ENCODE measurements at regions not wholly inside any gene's neighbourhood (a gene's known extent, or its start where the extent isn't known, plus 50 kb on each side); places are given as distances from the start of the nearest gene placed in this dataset.
A peak's percentile ranks its signal among the peaks of the same experiment; 100 is the strongest.

GRCh38 chr3:24773798-24774197 lies 279.1 kb upstream of the THRB start (continued):
- TF ChIP-seq RBM25 (IDR thresholded peaks at IDR 0.05; ENCODE audit: low read depth, low read length, severe bottlenecking) (no peak), CEBPG (CRISPR knock-in tag; IDR thresholded peaks at IDR 0.05) (no peak), CEBPG (tag; conservative IDR thresholded peaks at IDR 0.05 in 1 of 2, IDR thresholded peaks at IDR 0.05 in 1 of 2) (no peak), CC2D1A (IDR thresholded peaks at IDR 0.05) (0 out of 2 replicates have a peak, but pooled peaks have one; percentile 28), CTCF (IDR thresholded peaks at IDR 0.05 in 2 of 3, conservative IDR thresholded peaks at IDR 0.05 in 1 of 3; ENCODE audit: insufficient read depth in 2 of 3, low read depth in 1 of 3, low read length in 3 of 3) (peak; percentile 40 to 65 (median 62)), ZNF707 (CRISPR knock-in tag; conservative IDR thresholded peaks at IDR 0.05) (no peak), NR2F6 (CRISPR knock-in tag; IDR thresholded peaks at IDR 0.05) (no peak), MCM2 (IDR thresholded peaks at IDR 0.05; ENCODE audit: low read depth) (no peak), SIN3B (IDR thresholded peaks at IDR 0.05; ENCODE audit: low read depth) (no peak), SIX5 (IDR thresholded peaks at IDR 0.05; ENCODE audit: borderline replicate concordance in 1 of 2, insufficient read depth in 1 of 2, low read depth in 1 of 2, low read length in 2 of 2) (no peak), ZNF140 (CRISPR knock-in tag; IDR thresholded peaks at IDR 0.05) (no peak), NONO (IDR thresholded peaks at IDR 0.05; ENCODE audit: low read depth in 2 of 2, low read length in 1 of 2) (no peak), SNRNP70 (optimal IDR thresholded peaks at IDR 0.05; ENCODE audit: low read depth, low read length) (no peak), PCBP1 (IDR thresholded peaks at IDR 0.05; ENCODE audit: low read depth, low read length, poor library complexity, severe bottlenecking) (no peak), CBX2 (IDR thresholded peaks at IDR 0.05; ENCODE audit: insufficient read depth, low read length, poor library complexity, severe bottlenecking) (no peak)
- TF ChIP-seq, protein P1, sequence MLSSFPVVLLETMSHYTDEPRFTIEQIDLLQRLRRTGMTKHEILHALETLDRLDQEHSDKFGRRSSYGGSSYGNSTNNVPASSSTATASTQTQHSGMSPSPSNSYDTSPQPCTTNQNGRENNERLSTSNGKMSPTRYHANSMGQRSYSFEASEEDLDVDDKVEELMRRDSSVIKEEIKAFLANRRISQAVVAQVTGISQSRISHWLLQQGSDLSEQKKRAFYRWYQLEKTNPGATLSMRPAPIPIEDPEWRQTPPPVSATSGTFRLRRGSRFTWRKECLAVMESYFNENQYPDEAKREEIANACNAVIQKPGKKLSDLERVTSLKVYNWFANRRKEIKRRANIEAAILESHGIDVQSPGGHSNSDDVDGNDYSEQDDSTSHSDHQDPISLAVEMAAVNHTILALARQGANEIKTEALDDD (IDR thresholded peaks at IDR 0.05) = no peak

All from K562 (cell line).